Thoracic aorta (tissue), 2 donors: ENCODE measurements at regions not wholly inside any gene's neighbourhood (a gene's known extent, or its start where the extent isn't known, plus 50 kb on each side); places are given as distances from the start of the nearest gene placed in this dataset.

Experiments
- ATAC-seq: fragments of 150-250 bp; one replicate; pipeline ENCODE4 v1.8.0; 2017; ENCODE audit warnings: low read depth; ENCODE audit not compliant: insufficient number of reproducible peaks, low FRiP score
- DNase-seq: peaks from one replicate; pipeline ENCODE4 v3.0.0-alpha.2; 2020; ENCODE audit warnings: low spot score
- H3K27ac ChIP-seq, 2 donors: fragments of 200-600 bp; sonication (generic); 1 replicate in 1 of 2; 2 replicates in 1 of 2; pipeline ENCODE4 v1.5.1; 2016; ENCODE audit warnings: mild to moderate bottlenecking in 2 of 2, moderate library complexity in 2 of 2
- H3K27me3 ChIP-seq: fragments of 200-600 bp; sonication (generic); replicated peaks from 2 replicates; pipeline ENCODE4 v1.6.0; 2016; ENCODE audit warnings: mild to moderate bottlenecking; ENCODE audit not compliant: insufficient read depth
- H3K36me3 ChIP-seq: fragments of 200-600 bp; sonication (generic); one replicate; pipeline ENCODE4 v1.5.1; 2016
- H3K4me1 ChIP-seq, 2 donors: fragments of 200-600 bp; sonication (generic); 1 replicate in 1 of 2; 2 replicates in 1 of 2; pipeline versions ENCODE4 v1.5.1 to v1.6.0; 2016; ENCODE audit warnings: low read depth in 2 of 2, mild to moderate bottlenecking in 1 of 2; ENCODE audit not compliant: control insufficient read depth in 1 of 2
- H3K4me3 ChIP-seq: fragments of 200-600 bp; sonication (generic); 2 replicates; pipeline ENCODE4 v1.5.1; 2016; ENCODE audit warnings: mild to moderate bottlenecking
- H3K9me3 ChIP-seq: fragments of 200-600 bp; sonication (generic); 2 replicates; pipeline ENCODE4 v1.5.1; 2016
- TF ChIP-seq, protein P1 (sequence below): fragments of 200-600 bp; sonication (generic); IDR thresholded peaks from one replicate; pipeline ENCODE4 v1.5.1; 2019; ENCODE audit warnings: antibody characterized with exemption

DNA sequence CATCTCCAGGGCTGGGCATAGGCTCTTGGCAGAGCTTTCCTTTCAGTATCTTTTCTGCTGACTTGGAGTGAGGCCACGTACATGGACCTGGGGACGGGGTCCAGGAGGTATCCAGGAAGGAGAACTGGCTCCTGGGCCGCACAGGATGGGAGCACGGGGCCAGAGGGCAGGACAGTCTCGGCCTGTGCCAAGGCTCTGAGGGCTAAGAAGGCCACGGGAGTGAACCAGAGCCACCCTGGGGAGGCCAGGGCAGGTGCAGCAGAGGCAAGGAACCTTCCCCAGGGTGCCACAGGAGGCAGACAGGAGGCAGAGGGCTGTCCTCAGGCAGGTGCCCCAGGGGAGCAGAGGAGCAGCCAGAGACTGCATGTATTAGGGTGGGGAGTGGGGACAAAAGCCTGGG lies 50.3 kb downstream of the PLXNA1 start:
- peaks cover 39% of the 10 kb centered on the region for H3K36me3 ChIP-seq
- DNase-seq (no peak), ATAC-seq (no peak)
- TF ChIP-seq, protein P1, sequence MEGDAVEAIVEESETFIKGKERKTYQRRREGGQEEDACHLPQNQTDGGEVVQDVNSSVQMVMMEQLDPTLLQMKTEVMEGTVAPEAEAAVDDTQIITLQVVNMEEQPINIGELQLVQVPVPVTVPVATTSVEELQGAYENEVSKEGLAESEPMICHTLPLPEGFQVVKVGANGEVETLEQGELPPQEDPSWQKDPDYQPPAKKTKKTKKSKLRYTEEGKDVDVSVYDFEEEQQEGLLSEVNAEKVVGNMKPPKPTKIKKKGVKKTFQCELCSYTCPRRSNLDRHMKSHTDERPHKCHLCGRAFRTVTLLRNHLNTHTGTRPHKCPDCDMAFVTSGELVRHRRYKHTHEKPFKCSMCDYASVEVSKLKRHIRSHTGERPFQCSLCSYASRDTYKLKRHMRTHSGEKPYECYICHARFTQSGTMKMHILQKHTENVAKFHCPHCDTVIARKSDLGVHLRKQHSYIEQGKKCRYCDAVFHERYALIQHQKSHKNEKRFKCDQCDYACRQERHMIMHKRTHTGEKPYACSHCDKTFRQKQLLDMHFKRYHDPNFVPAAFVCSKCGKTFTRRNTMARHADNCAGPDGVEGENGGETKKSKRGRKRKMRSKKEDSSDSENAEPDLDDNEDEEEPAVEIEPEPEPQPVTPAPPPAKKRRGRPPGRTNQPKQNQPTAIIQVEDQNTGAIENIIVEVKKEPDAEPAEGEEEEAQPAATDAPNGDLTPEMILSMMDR, result no peak
- no peak overlapping the region for H3K4me3 ChIP-seq
- no peak overlapping the region for H3K27ac ChIP-seq
- no peaks in the 10 kb centered on the region for H3K27me3 ChIP-seq
- peaks cover 3 to 7% of the 10 kb centered on the region in 2 donors for H3K4me1 ChIP-seq
- H3K9me3 ChIP-seq, result no peaks in the 10 kb centered on the region

- ATAC-seq, result no peak
- no peak overlapping the region for H3K27ac ChIP-seq
- no peak for DNase-seq
- no peaks in the 10 kb centered on the region for H3K9me3 ChIP-seq
- no peak overlapping the region for H3K4me3 ChIP-seq
- peaks cover 3 to 7% of the 10 kb centered on the region in 2 donors for H3K4me1 ChIP-seq
- TF ChIP-seq, protein P1, result no peak
- H3K36me3 ChIP-seq, result peaks cover 34% of the 10 kb centered on the region
- no peaks in the 10 kb centered on the region for H3K27me3 ChIP-seq
Observed at GRCh38 chr3:127033786-127034185, 50.9 kb downstream of the PLXNA1 start.

- peaks cover 28% of the 10 kb centered on the region for H3K36me3 ChIP-seq
- DNase-seq, result no peak
- H3K27ac ChIP-seq, result peak overlapping the region; percentile 22 to 77
Observed at GRCh38 chr3:127034195-127034989, 51.5 kb downstream of the PLXNA1 start.

DNA sequence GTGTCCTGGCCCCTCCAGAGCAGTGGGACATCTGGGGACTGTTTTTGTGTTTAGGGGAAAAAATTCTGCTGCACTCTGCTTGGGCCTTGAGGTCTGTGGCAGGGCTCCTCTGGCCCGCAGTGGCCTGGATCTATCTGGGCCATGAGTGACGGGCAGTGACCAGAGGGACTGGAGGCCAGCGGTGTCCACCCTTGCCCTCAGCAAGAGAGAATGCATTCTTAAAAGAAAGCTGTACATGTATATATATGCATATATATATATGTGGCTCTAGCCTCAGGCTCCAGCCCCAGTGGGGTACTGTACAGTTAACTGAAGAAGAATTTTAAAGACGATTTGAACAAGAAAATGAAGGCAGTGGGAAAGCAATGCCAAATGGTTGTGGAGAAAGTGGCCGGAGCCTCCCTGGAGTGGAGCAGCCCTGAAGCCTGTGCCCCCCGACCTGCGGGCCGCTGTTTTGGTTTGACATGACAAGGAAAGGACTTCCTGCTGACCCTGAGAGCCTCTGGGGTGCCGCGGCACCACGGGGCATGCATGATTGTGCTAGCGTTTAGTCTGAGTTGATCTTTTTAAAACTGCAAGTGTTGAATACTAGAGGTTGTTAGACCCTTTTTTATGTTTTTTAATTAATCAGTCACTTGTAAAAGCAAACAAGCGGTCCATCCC lies 52.2 kb downstream of the PLXNA1 start:
- H3K4me3 ChIP-seq, result no peak overlapping the region
- TF ChIP-seq, protein P1, result no peak
- ATAC-seq (no peak), DNase-seq (no peak)
- no peaks in the 10 kb centered on the region for H3K9me3 ChIP-seq
- H3K27ac ChIP-seq, result peak overlapping the region; percentile 22 to 77
- no peaks in the 10 kb centered on the region for H3K27me3 ChIP-seq
- peaks cover 24% of the 10 kb centered on the region for H3K36me3 ChIP-seq
- H3K4me1 ChIP-seq, result peaks cover 3 to 7% of the 10 kb centered on the region in 2 donors

More at GRCh38 chr3:127034195-127034989, 51.5 kb downstream of the PLXNA1 start:
- H3K27me3 ChIP-seq, result no peaks in the 10 kb centered on the region
- TF ChIP-seq, protein P1, result no peak
- no peaks in the 10 kb centered on the region for H3K9me3 ChIP-seq
- H3K4me3 ChIP-seq, result no peak overlapping the region
- peaks cover 3 to 7% of the 10 kb centered on the region in 2 donors for H3K4me1 ChIP-seq
- no peak for ATAC-seq

GRCh38 chr3:127035677-127036076 lies 52.8 kb downstream of the PLXNA1 start:
- Histone ChIP-seq H3K4me1 (peaks cover 3 to 7% of the 10 kb centered on the region in 2 donors), H3K27me3 (no peaks in the 10 kb centered on the region), H3K27ac (peak overlapping the region; percentile 38 to 77), H3K9me3 (no peaks in the 10 kb centered on the region), H3K36me3 (peaks cover 24% of the 10 kb centered on the region), H3K4me3 (no peak overlapping the region)
- TF ChIP-seq, protein P1, result no peak
- peak; percentile 36 for DNase-seq
- no peak for ATAC-seq
